Liver (tissue), 3 donors: ENCODE measurements at regions not wholly inside any gene's neighbourhood (a gene's known extent, or its start where the extent isn't known, plus 50 kb on each side); places are given as distances from the start of the nearest gene placed in this dataset.

ENCODE experiments used
- CTCF ChIP-seq: fragments of 150-350 bp; IDR thresholded peaks from 2 replicates; pipeline ENCODE4 v1.5.1; 2017; ENCODE audit warnings: improper control_type of control experiment, low read depth, low read length; ENCODE audit not compliant: missing input control
- GABPA ChIP-seq, 2 donors: IDR thresholded peaks in 1 of 2; conservative IDR thresholded peaks in 1 of 2; 2 replicates each; pipeline ENCODE4 v1.6.1; 2016; ENCODE audit warnings: antibody characterized with exemption in 2 of 2, mild to moderate bottlenecking in 1 of 2, moderate library complexity in 1 of 2
- MAX ChIP-seq: IDR thresholded peaks from 2 replicates; pipeline ENCODE4 v1.6.1; 2016; ENCODE audit warnings: antibody characterized with exemption
- donor health status: healthy.
- donor health status: healthy.

GRCh38 chr5:68467794-68468193 lies 252.2 kb downstream of the PIK3R1 start:
- no peak for TF ChIP-seq CTCF
- no peak for TF ChIP-seq GABPA (IDR thresholded peaks at IDR 0.05 in 1 of 2, conservative IDR thresholded peaks at IDR 0.05 in 1 of 2)
- no peak for TF ChIP-seq MAX
